Occipital lobe (tissue), 1 donor: ENCODE measurements at regions not wholly inside any gene's neighbourhood (a gene's known extent, or its start where the extent isn't known, plus 50 kb on each side); places are given as distances from the start of the nearest gene placed in this dataset.
"Not testable (repeated sequence)": the region's sequence is repeated elsewhere in the genome, so short reads cannot be mapped to it uniquely, and the experiment has no call there.

Experiments
- DNase-seq: peaks from one replicate; lab custom pipeline; 2025; lab: John Stamatoyannopoulos, UW

DNA sequence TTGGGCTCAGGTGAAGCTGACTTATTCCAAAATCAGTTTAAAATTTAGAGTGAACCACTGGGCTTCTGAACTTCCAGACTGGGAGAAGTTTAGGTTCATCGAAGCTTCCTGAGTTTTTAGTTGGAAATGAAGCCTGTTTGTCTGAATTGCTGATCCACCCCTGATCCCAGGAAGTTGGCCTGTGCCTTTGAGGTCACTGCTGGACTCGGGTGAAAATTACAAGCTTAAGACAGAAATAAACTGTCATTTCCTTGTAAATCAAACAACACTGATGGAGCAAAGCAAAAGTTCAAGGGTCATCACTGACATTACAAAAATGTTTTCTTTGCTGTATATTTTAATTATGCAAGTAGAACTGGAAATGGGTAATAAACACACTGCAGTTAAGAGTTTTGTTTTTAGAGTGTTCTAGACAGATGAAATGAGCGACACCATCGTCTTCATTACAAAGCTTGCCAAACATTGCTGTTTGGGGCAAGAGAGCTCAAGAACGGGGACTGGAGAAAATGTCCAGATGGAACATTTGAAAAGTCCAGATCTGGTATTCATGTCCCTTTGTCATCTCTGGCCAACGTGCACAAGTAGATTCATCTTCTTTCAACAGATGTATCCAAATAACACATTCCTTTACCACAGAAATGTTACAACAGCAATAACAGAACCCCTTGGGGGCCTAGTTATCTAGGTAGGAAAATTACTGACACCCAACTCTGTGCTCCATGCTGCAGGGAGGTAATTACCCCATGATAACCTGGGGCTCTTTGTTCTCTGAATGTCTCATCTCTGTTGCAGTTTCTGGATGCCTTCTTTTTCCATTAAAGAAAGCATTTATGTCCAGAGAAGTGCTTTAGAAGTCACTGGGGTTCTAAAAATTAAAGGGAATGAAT is 142.4 kb upstream of the ERCC6L2 start:
- no peak for DNase-seq

GRCh38 chr9:95731876-95732275 is 143.6 kb upstream of the ERCC6L2 start:
- DNase-seq: no peak

- no peak for DNase-seq
Measured at GRCh38 chr9:95729669-95730368, 145.7 kb upstream of the ERCC6L2 start.

DNA sequence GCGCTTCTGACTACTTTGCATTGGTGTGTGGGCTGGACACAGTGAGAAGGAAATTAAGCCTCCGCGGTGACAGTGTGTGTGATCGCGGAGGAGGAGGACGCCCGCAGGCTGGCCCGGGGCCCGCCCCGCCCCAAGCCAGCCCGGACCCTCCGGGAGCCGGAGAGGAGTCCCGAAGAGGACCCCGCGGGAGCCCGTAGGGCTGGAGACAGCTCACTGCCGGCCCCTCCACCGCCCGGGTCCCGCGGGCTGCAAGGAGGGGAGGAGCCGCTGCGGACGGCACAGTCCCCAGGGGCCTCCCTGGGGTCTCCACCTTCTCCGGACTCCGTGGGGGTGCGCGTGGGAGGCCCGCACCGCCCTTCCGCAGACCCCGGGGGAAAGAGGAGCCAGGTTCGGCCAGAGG is 146.4 kb upstream of the ERCC6L2 start:
- no peak for DNase-seq

DNA sequence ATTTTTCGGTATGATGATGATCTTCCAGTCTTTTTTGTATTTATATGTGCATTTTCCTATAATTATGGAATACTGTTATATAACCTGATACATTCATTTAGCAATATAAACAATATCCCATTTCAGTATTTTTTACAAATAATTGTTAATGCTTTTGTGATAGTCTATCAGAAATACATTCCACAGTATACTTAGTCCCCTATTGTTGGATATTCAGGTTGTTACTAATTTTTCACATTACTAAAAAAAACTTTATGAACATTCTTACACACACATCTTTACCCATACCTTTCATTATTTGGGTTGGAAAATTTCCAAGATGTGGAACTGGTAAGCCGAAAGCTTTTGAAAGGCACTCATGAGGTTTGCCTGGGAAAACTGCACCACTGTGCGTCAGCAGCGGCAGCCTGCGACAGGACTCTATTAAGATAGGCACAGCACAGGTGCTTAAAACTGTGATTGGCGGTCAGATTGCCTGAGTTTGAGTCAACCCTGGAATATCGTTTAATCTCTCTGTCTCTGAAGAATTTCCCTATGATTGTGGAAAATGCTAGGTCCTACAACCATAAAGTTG is 147.5 kb upstream of the ERCC6L2 start:
- DNase-seq: no peak

- no peak for DNase-seq
Measured at GRCh38 chr9:95726756-95727155, 148.7 kb upstream of the ERCC6L2 start.

DNA sequence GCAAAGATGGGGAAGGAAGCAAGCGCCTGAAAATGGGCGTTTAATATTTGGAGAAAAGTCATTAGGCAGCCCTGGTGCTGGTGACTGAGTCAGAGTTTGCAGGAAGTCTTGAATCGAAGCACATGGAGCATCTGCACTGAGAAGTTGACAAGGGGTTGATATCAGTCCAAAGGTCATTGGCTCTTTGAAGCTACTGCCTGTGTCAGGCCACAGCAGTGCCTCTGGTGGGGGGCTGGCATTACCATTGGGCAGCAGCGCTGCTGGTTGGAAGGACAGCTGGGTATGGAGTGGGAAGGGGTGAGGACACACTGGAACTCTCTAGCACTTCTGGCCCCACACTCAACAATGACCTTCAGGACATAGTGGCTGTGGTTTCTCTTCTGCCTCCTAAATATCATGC is 150.4 kb upstream of the ERCC6L2 start:
- DNase-seq: no peak

DNA sequence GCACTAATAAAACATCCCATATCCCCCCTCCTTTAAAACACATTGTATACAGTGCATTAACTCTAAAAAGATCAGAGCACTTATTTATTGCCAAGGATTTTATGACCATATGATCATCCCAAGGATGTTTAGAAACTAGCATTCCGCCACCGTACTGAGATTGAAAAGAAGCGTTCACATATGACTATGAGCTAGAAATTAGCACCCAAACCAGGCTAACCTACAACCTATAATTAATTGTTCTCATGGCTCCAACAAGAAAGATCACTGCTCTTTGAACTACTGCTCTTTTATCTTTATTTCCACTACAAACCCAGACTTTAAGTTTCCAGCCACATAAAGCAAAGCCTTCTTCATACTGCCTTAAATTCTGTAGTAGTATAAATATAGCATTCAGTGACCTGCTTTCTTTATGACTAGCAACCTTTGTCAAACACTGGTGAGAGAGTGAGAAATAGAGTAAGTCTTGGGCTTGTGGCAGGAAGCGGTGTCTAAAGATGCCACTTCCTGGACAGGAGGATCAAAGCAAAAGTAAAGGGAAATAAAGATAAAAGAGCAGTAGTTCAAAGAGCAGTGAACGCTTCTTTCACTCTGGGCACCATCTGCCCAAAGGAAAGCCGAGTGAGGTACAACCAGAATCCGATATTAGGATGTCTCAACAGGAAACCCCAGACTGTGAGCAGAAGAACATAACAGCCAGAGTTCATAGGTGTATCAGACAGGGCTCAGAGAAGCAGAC is 151.1 kb upstream of the ERCC6L2 start:
- no peak for DNase-seq

DNA sequence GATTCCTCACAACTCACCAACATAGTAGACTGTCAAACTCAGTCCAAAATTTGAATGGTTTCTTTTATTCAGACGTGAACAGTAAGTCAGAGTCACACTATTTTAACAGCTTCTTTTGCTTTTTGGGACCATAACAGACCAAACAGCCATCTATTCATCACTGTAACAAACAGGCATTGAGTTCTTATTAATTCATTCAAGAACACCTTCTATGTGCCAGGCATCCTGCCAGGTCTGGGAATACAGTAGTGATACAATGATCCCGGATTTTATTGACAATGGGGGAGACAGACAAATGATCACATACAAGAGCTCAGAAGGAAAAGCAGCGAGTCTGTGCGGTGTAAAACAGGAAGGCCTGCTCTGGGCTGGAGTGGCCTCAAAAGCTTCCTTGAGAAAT is 153.3 kb upstream of the ERCC6L2 start:
- no peak for DNase-seq

GRCh38 chr9:95721061-95721531 is 154.4 kb upstream of the ERCC6L2 start:
- no peak for DNase-seq

- DNase-seq: no peak
Measured at GRCh38 chr9:95720496-95720895, 155.0 kb upstream of the ERCC6L2 start.

DNA sequence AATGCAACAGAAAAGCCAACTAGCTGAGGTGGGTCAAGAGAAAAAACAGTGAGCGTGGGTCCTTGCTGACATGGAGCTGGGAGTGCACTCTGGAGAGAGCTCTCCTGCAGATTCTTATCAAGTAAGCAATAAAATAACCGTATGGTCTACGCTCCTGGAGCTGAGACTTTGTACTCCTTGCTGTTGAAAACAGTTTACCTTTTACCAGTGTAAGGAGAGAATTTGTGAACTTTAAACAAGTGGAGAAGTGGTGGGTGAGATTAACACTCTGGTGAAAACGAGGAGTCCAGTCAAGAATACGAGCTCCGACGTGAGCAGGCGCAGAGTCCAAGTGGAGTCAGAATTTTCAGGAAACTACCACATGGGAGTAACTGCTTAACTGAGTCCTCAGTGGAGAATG is 156.1 kb upstream of the ERCC6L2 start:
- DNase-seq: no peak

- DNase-seq: no peak
Measured at GRCh38 chr9:95718263-95718662, 157.2 kb upstream of the ERCC6L2 start.

DNA sequence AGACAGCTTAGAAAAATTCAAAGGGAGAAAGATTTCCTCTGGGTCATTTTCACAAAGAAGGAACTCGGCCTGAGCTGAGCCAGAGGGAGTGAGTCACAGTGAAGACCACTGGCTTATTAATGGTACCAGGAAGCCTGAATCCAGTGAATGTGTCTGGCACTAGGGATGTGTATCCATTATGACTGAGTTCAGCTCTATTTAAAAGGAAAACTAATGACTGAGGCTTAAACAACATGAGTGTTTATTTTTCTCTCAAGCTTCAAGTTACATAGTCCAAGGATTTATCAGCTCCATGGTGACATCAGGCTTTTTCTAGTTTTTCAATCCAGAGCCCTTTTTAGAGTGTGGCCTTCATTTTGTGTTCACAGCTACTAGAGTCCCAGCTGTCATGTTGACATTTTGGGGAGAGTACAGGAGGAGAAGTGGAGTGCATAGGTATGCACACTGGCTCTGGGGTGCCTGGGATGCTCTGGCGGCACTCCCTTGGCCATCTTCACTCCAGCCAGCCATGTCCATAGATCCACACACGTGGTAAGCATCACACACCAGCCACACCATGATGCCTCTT is 159.5 kb upstream of the ERCC6L2 start:
- DNase-seq: no peak

DNA sequence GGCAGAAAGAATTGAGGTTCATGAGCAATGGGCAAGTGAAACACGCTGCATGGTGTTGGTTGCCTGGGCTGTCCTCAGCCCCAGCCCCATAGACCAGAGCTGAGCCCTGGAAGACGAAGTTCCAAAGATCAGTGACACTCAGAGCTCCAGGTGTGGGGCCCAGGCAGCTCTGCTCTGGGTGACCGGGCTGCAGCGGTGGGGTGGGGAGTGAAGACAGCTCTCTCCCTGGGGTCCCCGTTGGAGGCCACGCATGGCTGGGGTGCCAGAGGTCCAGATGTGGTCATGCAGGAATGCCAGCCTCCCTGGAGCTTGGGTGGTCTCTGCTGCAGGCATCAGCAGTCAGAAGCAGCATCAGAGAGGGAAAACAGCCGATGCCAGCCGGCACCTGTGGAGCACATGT is 165.0 kb upstream of the ERCC6L2 start:
- DNase-seq: no peak

DNA sequence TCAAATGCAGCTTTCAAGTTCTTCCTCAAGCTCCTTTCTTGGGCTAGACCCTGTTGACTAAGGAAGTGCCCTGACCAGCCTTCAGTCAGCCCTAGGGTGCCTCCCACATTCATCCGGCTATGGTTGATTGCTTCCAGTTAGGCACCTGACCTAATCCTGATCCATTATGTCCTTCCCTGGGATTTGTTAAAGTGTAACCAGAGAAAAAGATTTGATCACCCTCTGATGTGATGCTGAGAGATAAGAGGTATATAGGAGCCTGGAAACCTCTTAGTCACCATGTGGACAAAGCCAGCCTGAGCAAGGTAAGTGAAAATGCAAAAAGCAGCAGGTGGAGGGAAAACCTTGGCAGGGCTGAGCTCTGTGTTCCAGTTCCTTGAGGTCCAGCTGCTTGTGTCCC is 178.8 kb upstream of the ERCC6L2 start:
- DNase-seq: no peak

- no peak for DNase-seq
Measured at GRCh38 chr9:95691435-95691834, 174.7 kb upstream of the PTCH1 start.

DNA sequence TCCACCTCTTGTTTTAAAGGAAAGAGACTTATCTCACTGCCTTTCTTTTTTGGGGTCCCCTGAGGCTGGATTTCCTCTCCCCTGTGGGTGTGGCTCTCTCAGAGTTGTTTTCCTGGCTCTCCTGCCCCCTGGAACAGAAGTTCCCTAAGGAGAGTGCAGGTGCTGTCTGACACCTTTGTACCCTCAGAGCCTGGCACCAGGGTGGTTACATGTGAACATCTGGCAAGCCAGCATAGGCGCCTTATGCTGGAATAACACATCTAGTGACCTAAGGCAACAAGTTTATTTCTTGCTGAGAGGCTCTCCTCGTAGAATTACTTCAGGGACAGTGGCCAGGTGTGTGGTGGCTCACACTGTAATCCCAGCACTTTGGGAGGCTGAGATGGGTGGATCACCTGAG is 172.9 kb upstream of the PTCH1 start:
- DNase-seq: no peak

DNA sequence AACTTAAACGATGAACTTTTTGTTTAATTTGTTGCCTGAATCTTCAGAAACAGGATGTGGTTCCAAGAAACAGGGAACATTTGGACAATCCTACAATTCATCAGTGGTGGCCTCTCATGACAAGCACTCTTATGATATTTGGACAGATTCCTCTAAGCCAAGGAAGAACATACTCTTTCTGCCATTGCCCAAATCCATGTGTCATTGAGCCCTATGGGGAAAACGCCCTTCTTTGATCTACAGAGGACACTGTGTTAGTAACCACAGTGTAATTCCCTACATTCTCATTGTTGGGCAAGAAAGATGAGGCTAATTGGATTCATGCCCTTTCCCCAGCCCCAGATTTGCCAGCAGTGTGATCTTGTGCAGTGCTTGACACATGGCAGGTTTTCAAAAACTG is 167.7 kb upstream of the PTCH1 start:
- DNase-seq: no peak

- not testable (repeated sequence) for DNase-seq
Measured at GRCh38 chr9:95680306-95680705, 163.5 kb upstream of the PTCH1 start.

DNA sequence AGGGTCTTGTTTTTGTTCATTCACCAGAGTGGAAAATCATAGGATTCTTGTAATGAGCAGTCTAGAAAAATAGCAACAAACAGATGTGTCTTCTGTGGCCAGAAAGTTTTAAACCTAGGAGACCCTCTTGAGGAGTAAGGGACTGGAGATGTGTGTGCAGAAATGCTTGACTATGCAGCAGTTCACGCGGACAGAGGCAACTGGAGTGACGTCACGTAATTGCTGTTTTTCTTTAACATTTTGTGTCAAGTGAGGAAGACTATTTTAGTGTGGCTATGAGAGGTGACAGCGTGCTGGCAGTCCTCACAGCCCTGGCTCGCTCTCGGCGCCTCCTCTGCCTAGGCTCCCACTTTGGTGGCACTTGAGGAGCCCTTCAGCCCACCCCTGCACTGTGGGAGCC is 163.1 kb upstream of the PTCH1 start:
- no peak for DNase-seq
